GM23338 (cell line): ENCODE measurements at regions not wholly inside any gene's neighbourhood (a gene's known extent, or its start where the extent isn't known, plus 50 kb on each side); places are given as distances from the start of the nearest gene placed in this dataset.

Experiments
- ATAC-seq: fragments of 200-7000 bp; cut with Tn5 transposase; 3 replicates; pipeline ENCODE4 v1.9.1; 2020
- DNase-seq: peaks from one replicate; pipeline ENCODE4 v3.0.0-alpha.2; 2015; ENCODE audit warnings: low spot score
- H2AFZ ChIP-seq: fragments of 200-600 bp; sonication (generic); 2 replicates; pipeline ENCODE4 v1.8.0; 2016; ENCODE audit warnings: antibody characterized with exemption, mild to moderate bottlenecking, moderate library complexity
- H3F3A ChIP-seq: fragments of 200-600 bp; sonication (generic); replicated peaks from 2 replicates; pipeline ENCODE4 v1.8.0; 2017; ENCODE audit warnings: antibody characterized with exemption, mixed run types, low read depth
- H3K27ac ChIP-seq: fragments of 200-600 bp; sonication (generic); 2 replicates; pipeline ENCODE4 v1.6.1; 2016; ENCODE audit warnings: low read depth
- H3K27me3 ChIP-seq: fragments of 200-600 bp; sonication (generic); 2 replicates; pipeline ENCODE4 v1.8.0; 2016; ENCODE audit warnings: mild to moderate bottlenecking, mixed run types, moderate library complexity; ENCODE audit not compliant: insufficient read depth
- H3K36me3 ChIP-seq: fragments of 200-600 bp; sonication (generic); 2 replicates; pipeline ENCODE4 v1.8.0; 2016; ENCODE audit warnings: mild to moderate bottlenecking; ENCODE audit not compliant: insufficient read depth
- H3K4me1 ChIP-seq: fragments of 200-600 bp; sonication (generic); 2 replicates; pipeline ENCODE4 v1.8.0; 2016; ENCODE audit warnings: mild to moderate bottlenecking, moderate library complexity; ENCODE audit not compliant: insufficient read depth
- H3K4me2 ChIP-seq: fragments of 200-600 bp; sonication (generic); 2 replicates; pipeline ENCODE4 v1.7.1; 2017; ENCODE audit warnings: mixed run types
- H3K4me3 ChIP-seq: fragments of 200-600 bp; sonication (generic); 2 replicates; pipeline ENCODE4 v1.6.1; 2016; ENCODE audit warnings: mixed run types
- H3K79me2 ChIP-seq: fragments of 200-600 bp; sonication (generic); replicated peaks from 2 replicates; pipeline ENCODE4 v1.8.0; 2017; ENCODE audit warnings: mild to moderate bottlenecking; ENCODE audit not compliant: insufficient read depth
- H3K9me2 ChIP-seq: fragments of 200-600 bp; sonication (generic); 2 replicates; pipeline ENCODE4 v1.8.0; 2017; ENCODE audit not compliant: insufficient read depth
- H4K20me1 ChIP-seq: fragments of 200-600 bp; sonication (generic); replicated peaks from 2 replicates; pipeline ENCODE4 v1.8.0; 2017; ENCODE audit warnings: mild to moderate bottlenecking; ENCODE audit not compliant: insufficient read depth
- H3K27ac Mint-ChIP-seq: 2 replicates; pipeline ENCODE4 v1.8.0; 2020; ENCODE audit warnings: inconsistent platforms, mild to moderate bottlenecking, moderate library complexity, mixed read lengths
- H3K27me3 Mint-ChIP-seq: 3 replicates; pipeline ENCODE4 v1.8.0; 2022; ENCODE audit warnings: low read depth, mild to moderate bottlenecking, moderate library complexity, mixed read lengths, inconsistent platforms; ENCODE audit not compliant: insufficient read depth, poor library complexity
- H3K36me3 Mint-ChIP-seq: 3 replicates; pipeline ENCODE4 v1.8.0; 2021; ENCODE audit warnings: low read depth, mild to moderate bottlenecking, inconsistent platforms, moderate library complexity, mixed read lengths
- H3K4me1 Mint-ChIP-seq: 3 replicates; pipeline ENCODE4 v1.8.0; 2020; ENCODE audit warnings: mild to moderate bottlenecking, inconsistent platforms, mixed read lengths
- H3K4me3 Mint-ChIP-seq: 3 replicates; pipeline ENCODE4 v1.8.0; 2021; ENCODE audit warnings: moderate library complexity, mild to moderate bottlenecking, inconsistent platforms, mixed read lengths
- H3K9me3 Mint-ChIP-seq: 3 replicates; pipeline ENCODE4 v1.8.0; 2020; ENCODE audit warnings: moderate library complexity, mild to moderate bottlenecking, inconsistent platforms, mixed read lengths
- CREB1 ChIP-seq: fragments of 250-450 bp; sonication (Bioruptor Pico); IDR thresholded peaks from 2 replicates; pipeline ENCODE4 v1.5.0; 2020; ENCODE audit warnings: low read depth, mild to moderate bottlenecking, moderate library complexity
- ETS1 ChIP-seq: IDR thresholded peaks from 2 replicates; pipeline ENCODE4 v1.6.1; 2016; ENCODE audit warnings: antibody characterized with exemption
- EZH2 ChIP-seq: fragments of 200-600 bp; sonication (generic); IDR thresholded peaks from one replicate; pipeline ENCODE4 v1.8.0; 2017; ENCODE audit warnings: antibody characterized with exemption, mild to moderate bottlenecking, low read depth; ENCODE audit not compliant: unreplicated experiment
- EZH2phosphoT487 ChIP-seq: fragments of 200-600 bp; sonication (generic); IDR thresholded peaks from one replicate; pipeline ENCODE4 v1.8.1; 2018; ENCODE audit warnings: antibody characterized with exemption; ENCODE audit not compliant: unreplicated experiment
- JUNB ChIP-seq: IDR thresholded peaks from one replicate; pipeline ENCODE4 v1.6.1; 2016; ENCODE audit warnings: antibody characterized with exemption; ENCODE audit not compliant: unreplicated experiment
- NANOG ChIP-seq: IDR thresholded peaks from 2 replicates; pipeline ENCODE4 v1.6.1; 2016; ENCODE audit warnings: antibody characterized with exemption, borderline replicate concordance
- STAT1 ChIP-seq: IDR thresholded peaks from one replicate; pipeline ENCODE4 v1.6.1; 2016; ENCODE audit warnings: antibody characterized with exemption; ENCODE audit not compliant: unreplicated experiment
- ZNF114 ChIP-seq: fragments of 250-450 bp; sonication (Bioruptor Pico); IDR thresholded peaks from 2 replicates; pipeline ENCODE4 v1.5.0; 2020; ENCODE audit warnings: mild to moderate bottlenecking, moderate library complexity
- ZNF331 ChIP-seq: fragments of 250-450 bp; sonication (Bioruptor Pico); IDR thresholded peaks from 2 replicates; pipeline ENCODE4 v1.5.0; 2020; ENCODE audit warnings: low read depth, mild to moderate bottlenecking, moderate library complexity
- TF ChIP-seq, protein P1 (sequence below), 2 experiments: fragments of 200-600 bp in 1 of 2; sonication (generic) in 1 of 2; conservative IDR thresholded peaks; 2 replicates each; pipeline versions ENCODE4 v1.5.1 to v1.6.1; 2016 to 2017; ENCODE audit warnings: antibody characterized with exemption in 2 of 2, low read depth in 2 of 2, mild to moderate bottlenecking in 2 of 2, moderate library complexity in 1 of 2
- TF ChIP-seq, protein P2 (sequence below): IDR thresholded peaks from one replicate; pipeline ENCODE4 v1.6.1; 2018; ENCODE audit warnings: antibody characterized with exemption; ENCODE audit not compliant: unreplicated experiment

DNA sequence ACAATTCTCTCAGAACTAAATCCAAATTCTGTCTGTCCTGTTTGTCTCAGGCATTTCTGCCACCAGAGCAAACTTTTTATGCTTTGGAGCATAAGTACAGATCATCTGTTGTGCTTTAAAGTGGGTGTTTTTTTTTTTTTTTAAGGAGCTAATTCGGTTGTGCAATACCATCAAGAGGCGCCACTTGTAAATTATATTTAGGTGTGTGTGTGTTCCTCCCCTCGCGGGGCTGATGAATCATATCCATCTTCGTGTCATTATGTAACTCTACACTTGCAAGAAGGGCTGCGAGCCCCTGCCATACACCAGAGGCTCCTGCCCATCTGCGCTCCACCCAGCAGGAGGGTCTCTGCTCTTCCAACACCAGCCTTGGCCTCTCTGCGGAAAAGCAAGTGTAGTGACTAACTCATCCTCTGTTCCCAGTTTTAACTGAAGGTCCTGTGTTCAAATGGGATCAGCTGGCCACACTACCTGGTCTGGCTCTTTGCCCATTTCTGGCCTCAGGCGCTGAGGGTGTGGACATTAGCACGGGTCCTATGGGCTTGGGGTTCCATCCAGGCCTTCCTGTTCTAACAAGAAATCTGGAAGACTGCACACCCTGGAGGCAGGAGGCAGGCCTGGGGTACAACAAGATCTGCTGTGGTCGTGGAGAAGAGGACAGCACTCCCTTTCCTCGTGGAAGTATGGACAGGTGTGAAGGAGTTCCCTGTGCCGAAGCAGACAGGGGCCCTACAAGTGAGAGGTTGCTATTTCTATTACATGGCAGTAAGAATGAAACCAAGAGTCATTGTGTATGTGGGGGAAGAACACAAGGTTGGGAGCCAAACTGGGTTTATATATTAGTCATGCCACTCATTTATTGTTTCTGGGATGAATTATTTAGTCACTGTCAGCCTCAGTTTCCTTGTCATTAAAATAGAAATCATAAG lies 96.1 kb upstream of the MBNL2 start:
- H3K4me1 ChIP-seq: peaks cover 19% of the 10 kb centered on the region
- H3K9me3 Mint-ChIP-seq: no peaks in the 10 kb centered on the region
- H3K4me3 ChIP-seq: no peak overlapping the region
- TF ChIP-seq ZNF331 (CRISPR knock-in tag) (no peak), EZH2 (no peak), STAT1 (no peak), EZH2phosphoT487 (no peak), CREB1 (no peak), ETS1 (no peak), ZNF114 (no peak)
- H3K27me3 ChIP-seq: no peaks in the 10 kb centered on the region
- H4K20me1 ChIP-seq: no peaks in the 10 kb centered on the region
- DNase-seq: no peak
- H3F3A ChIP-seq: no peaks in the 10 kb centered on the region
- ATAC-seq: no peak; the same call in 2 of the 3 replicates
- H3K36me3 ChIP-seq: no peaks in the 10 kb centered on the region
- H3K4me2 ChIP-seq: no peak overlapping the region; the same call in 1 of the 2 replicates
- peaks cover 2% of the 10 kb centered on the region for H3K27me3 Mint-ChIP-seq
- H3K4me1 Mint-ChIP-seq: peaks cover 28% of the 10 kb centered on the region
- H3K36me3 Mint-ChIP-seq: no peaks in the 10 kb centered on the region
- no peaks in the 10 kb centered on the region for H3K79me2 ChIP-seq
- no peak overlapping the region for H3K4me3 Mint-ChIP-seq
- H3K27ac Mint-ChIP-seq: no peak overlapping the region
- no peak overlapping the region for H2AFZ ChIP-seq
- H3K9me2 ChIP-seq: 0 out of 2 replicates have a peak, but pooled peaks cover 20% of the 10 kb centered on the region
- no peak overlapping the region for H3K27ac ChIP-seq

DNA sequence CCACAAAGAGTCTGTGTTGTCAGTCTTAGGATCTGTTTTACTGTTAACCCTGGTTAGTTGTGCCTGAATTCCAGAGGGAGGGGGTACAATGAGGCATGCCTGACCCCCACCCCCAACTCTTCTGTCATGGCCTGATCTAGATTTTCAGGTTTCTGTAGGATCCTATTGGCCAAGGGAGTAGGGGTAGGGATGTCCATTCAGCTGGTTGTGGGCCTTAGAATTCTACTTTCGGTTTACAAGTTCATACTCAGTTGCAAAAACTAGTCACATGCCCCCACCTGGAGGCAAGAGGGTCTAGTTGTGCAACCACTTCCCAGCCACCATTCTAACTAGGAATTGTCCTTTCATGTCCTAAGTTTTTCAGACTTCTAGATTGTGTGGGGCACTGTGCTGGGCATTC lies 94.3 kb upstream of the MBNL2 start:
- Histone ChIP-seq H3K27ac (no peak overlapping the region), H3F3A (no peaks in the 10 kb centered on the region), H3K27me3 (no peaks in the 10 kb centered on the region), H3K36me3 (no peaks in the 10 kb centered on the region), H3K4me1 (peaks cover 19% of the 10 kb centered on the region), H3K9me2 (0 out of 2 replicates have a peak, but pooled peaks cover 20% of the 10 kb centered on the region), H2AFZ (peak overlapping the region; percentile 11; the same call in 1 of the 2 replicates), H3K4me2 (no peak overlapping the region), H3K79me2 (no peaks in the 10 kb centered on the region), H3K4me3 (no peak overlapping the region), H4K20me1 (no peaks in the 10 kb centered on the region)
- DNase-seq: peak; percentile 56
- no peak overlapping the region for H3K27ac Mint-ChIP-seq
- H3K4me1 Mint-ChIP-seq: peaks cover 28% of the 10 kb centered on the region
- TF ChIP-seq ZNF114: no peak
- H3K36me3 Mint-ChIP-seq: no peaks in the 10 kb centered on the region
- peak; percentile 60 for ATAC-seq
- H3K9me3 Mint-ChIP-seq: no peaks in the 10 kb centered on the region
- H3K27me3 Mint-ChIP-seq: peaks cover 4% of the 10 kb centered on the region
- no peak overlapping the region for H3K4me3 Mint-ChIP-seq

DNA sequence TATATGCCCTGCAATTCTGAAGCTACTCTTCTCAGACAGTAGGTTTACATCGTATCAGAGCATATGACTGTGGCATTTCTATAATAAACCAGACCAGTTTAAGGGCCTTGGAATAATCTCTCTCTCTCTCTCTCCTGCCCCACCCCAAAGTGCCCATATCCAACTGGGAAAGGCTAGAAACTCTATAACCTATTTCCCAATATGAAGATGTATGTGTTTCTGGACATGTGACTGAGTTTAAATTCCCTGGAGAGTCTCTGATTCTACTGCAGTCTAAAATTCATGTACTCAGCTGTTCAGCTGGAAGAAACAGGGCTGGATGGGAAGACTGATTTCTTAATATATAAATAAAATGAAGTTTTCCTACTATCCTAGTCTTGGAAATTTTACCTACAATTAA lies 91.9 kb upstream of the MBNL2 start:
- no peak overlapping the region for H3K4me2 ChIP-seq
- no peaks in the 10 kb centered on the region for H3F3A ChIP-seq
- H4K20me1 ChIP-seq: no peaks in the 10 kb centered on the region
- no peak for ATAC-seq
- Mint-ChIP-seq H3K9me3 (no peaks in the 10 kb centered on the region), H3K27me3 (peaks cover 10% of the 10 kb centered on the region), H3K36me3 (no peaks in the 10 kb centered on the region), H3K4me3 (no peak overlapping the region), H3K27ac (no peak overlapping the region), H3K4me1 (peaks cover 16% of the 10 kb centered on the region)
- H3K27ac ChIP-seq: no peak overlapping the region
- H3K79me2 ChIP-seq: no peaks in the 10 kb centered on the region
- no peak overlapping the region for H3K4me3 ChIP-seq
- H2AFZ ChIP-seq: no peak overlapping the region
- TF ChIP-seq, protein P1, sequence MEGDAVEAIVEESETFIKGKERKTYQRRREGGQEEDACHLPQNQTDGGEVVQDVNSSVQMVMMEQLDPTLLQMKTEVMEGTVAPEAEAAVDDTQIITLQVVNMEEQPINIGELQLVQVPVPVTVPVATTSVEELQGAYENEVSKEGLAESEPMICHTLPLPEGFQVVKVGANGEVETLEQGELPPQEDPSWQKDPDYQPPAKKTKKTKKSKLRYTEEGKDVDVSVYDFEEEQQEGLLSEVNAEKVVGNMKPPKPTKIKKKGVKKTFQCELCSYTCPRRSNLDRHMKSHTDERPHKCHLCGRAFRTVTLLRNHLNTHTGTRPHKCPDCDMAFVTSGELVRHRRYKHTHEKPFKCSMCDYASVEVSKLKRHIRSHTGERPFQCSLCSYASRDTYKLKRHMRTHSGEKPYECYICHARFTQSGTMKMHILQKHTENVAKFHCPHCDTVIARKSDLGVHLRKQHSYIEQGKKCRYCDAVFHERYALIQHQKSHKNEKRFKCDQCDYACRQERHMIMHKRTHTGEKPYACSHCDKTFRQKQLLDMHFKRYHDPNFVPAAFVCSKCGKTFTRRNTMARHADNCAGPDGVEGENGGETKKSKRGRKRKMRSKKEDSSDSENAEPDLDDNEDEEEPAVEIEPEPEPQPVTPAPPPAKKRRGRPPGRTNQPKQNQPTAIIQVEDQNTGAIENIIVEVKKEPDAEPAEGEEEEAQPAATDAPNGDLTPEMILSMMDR (conservative IDR thresholded peaks at IDR 0.05; ENCODE audit: low read depth in 2 of 2): no peak
- no peak for TF ChIP-seq NANOG
- TF ChIP-seq, protein P2, sequence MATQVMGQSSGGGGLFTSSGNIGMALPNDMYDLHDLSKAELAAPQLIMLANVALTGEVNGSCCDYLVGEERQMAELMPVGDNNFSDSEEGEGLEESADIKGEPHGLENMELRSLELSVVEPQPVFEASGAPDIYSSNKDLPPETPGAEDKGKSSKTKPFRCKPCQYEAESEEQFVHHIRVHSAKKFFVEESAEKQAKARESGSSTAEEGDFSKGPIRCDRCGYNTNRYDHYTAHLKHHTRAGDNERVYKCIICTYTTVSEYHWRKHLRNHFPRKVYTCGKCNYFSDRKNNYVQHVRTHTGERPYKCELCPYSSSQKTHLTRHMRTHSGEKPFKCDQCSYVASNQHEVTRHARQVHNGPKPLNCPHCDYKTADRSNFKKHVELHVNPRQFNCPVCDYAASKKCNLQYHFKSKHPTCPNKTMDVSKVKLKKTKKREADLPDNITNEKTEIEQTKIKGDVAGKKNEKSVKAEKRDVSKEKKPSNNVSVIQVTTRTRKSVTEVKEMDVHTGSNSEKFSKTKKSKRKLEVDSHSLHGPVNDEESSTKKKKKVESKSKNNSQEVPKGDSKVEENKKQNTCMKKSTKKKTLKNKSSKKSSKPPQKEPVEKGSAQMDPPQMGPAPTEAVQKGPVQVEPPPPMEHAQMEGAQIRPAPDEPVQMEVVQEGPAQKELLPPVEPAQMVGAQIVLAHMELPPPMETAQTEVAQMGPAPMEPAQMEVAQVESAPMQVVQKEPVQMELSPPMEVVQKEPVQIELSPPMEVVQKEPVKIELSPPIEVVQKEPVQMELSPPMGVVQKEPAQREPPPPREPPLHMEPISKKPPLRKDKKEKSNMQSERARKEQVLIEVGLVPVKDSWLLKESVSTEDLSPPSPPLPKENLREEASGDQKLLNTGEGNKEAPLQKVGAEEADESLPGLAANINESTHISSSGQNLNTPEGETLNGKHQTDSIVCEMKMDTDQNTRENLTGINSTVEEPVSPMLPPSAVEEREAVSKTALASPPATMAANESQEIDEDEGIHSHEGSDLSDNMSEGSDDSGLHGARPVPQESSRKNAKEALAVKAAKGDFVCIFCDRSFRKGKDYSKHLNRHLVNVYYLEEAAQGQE: no peak
- no peak for TF ChIP-seq ZNF114
- no peak for TF ChIP-seq JUNB
- TF ChIP-seq EZH2phosphoT487: no peak
- no peak for DNase-seq
- peaks cover 15% of the 10 kb centered on the region for H3K4me1 ChIP-seq
- no peaks in the 10 kb centered on the region for H3K27me3 ChIP-seq
- H3K36me3 ChIP-seq: no peaks in the 10 kb centered on the region
- H3K9me2 ChIP-seq: 0 out of 2 replicates have a peak, but pooled peaks cover 20% of the 10 kb centered on the region
